PC-3 (cell line): ENCODE measurements at regions not wholly inside any gene's neighbourhood (a gene's known extent, or its start where the extent isn't known, plus 50 kb on each side); places are given as distances from the start of the nearest gene placed in this dataset.

Source experiments
- ATAC-seq: fragments of 200-7000 bp; cut with Tn5 transposase; 2 replicates; pipeline ENCODE4 v1.9.1; 2020; ENCODE audit warnings: mild to moderate bottlenecking, moderate library complexity
- BruUV-seq: library from RNA; stranded (reverse); fragments of 400-500 nt; replicated peaks from 2 replicates; lab custom pipeline; 2021; lab: Mats Ljungman, UMichigan
- CTCF ChIA-PET: fragments of 300-600 bp; sonication (Branson Sonifier 250); formaldehyde crosslinking; loops from one replicate; lab custom pipeline; 2022; ENCODE audit warnings: antibody characterized with exemption; lab: Charles Lee
- POLR2A ChIA-PET: fragments of 300-600 bp; sonication (Branson Sonifier 250); formaldehyde crosslinking; loops from one replicate; lab custom pipeline; 2022; ENCODE audit warnings: antibody characterized with exemption; ENCODE audit not compliant: unreplicated experiment; lab: Charles Lee
- DNase-seq: peaks from one replicate; pipeline ENCODE4 v3.0.0-alpha.2; 2015
- H2AFZ ChIP-seq: fragments of 300-600 bp; sonication (generic); 2 replicates; pipeline ENCODE4 v1.6.0; 2016; ENCODE audit warnings: antibody characterized with exemption, low read length
- H3F3A ChIP-seq: fragments of 300-600 bp; sonication (generic); one replicate; pipeline ENCODE4 v1.6.0; 2017; ENCODE audit warnings: antibody characterized with exemption, low read length, control low read depth, mild to moderate bottlenecking; ENCODE audit not compliant: unreplicated experiment
- H3K27ac ChIP-seq: fragments of 300-600 bp; sonication (generic); 2 replicates; pipeline ENCODE4 v1.5.1; 2016; ENCODE audit warnings: mild to moderate bottlenecking, low read length
- H3K27me3 ChIP-seq: fragments of 300-600 bp; sonication (generic); 2 replicates; pipeline ENCODE4 v1.6.1; 2016; ENCODE audit warnings: low read length, mixed read lengths
- H3K36me3 ChIP-seq: fragments of 300-600 bp; sonication (generic); 2 replicates; pipeline ENCODE4 v1.6.1; 2016; ENCODE audit warnings: low read depth, mixed run types, low read length, mixed read lengths
- H3K4me1 ChIP-seq: fragments of 300-600 bp; sonication (generic); 2 replicates; pipeline ENCODE4 v1.5.1; 2016; ENCODE audit warnings: low read length; ENCODE audit not compliant: insufficient read depth
- H3K4me2 ChIP-seq: fragments of 300-600 bp; sonication (generic); 2 replicates; pipeline ENCODE4 v1.6.0; 2016; ENCODE audit warnings: low read length
- H3K4me3 ChIP-seq: fragments of 300-600 bp; sonication (generic); 2 replicates; pipeline ENCODE4 v1.5.1; 2016; ENCODE audit warnings: mild to moderate bottlenecking, low read length, mixed read lengths
- H3K79me2 ChIP-seq: fragments of 300-600 bp; sonication (generic); 2 replicates; pipeline ENCODE4 v1.6.1; 2017; ENCODE audit warnings: low read length, mixed read lengths
- H3K9ac ChIP-seq: fragments of 300-600 bp; sonication (generic); 2 replicates; pipeline ENCODE4 v1.6.0; 2016; ENCODE audit warnings: mild to moderate bottlenecking, low read length
- H3K9me2 ChIP-seq: fragments of 300-600 bp; sonication (generic); replicated peaks from 2 replicates; pipeline ENCODE4 v1.6.1; 2016; ENCODE audit warnings: mixed run types, low read length, mixed read lengths
- H3K9me3 ChIP-seq: fragments of 300-600 bp; sonication (generic); 2 replicates; pipeline ENCODE4 v1.6.1; 2016; ENCODE audit warnings: low read length, mixed read lengths
- H4K20me1 ChIP-seq: fragments of 300-600 bp; sonication (generic); 2 replicates; pipeline ENCODE4 v1.6.1; 2016; ENCODE audit warnings: low read length, mixed read lengths
- EZH2 ChIP-seq: fragments of 300-600 bp; sonication (generic); IDR thresholded peaks from one replicate; pipeline ENCODE4 v1.6.1; 2017; ENCODE audit warnings: antibody characterized with exemption, mild to moderate bottlenecking, low read length; ENCODE audit not compliant: unreplicated experiment
- EZH2phosphoT487 ChIP-seq: fragments of 300-600 bp; sonication (generic); IDR thresholded peaks from 2 replicates; pipeline ENCODE4 v1.6.1; 2018; ENCODE audit warnings: mild to moderate bottlenecking, antibody characterized with exemption, low read length, borderline replicate concordance
- intact Hi-C: fragments of 100-400 bp; cut with micrococcal nuclease; formaldehyde crosslinking; loops from 2 replicates; pipeline ENCODE4 v1.9.0; 2023
- TF ChIP-seq, protein P1 (sequence below): fragments of 300-600 bp; sonication (generic); conservative IDR thresholded peaks from 2 replicates; pipeline ENCODE4 v1.5.1; 2017; ENCODE audit warnings: antibody characterized with exemption, low read depth, mild to moderate bottlenecking, low read length

- H3K27me3 ChIP-seq = peaks cover 7% of the 10 kb centered on the region
- no peaks in the 10 kb centered on the region for H3K9me3 ChIP-seq
- no peaks in the 10 kb centered on the region for H3K36me3 ChIP-seq
- H3K9ac ChIP-seq = no peak overlapping the region
- intact Hi-C loops = no loop called here
- no peak overlapping the region for H2AFZ ChIP-seq
- H3K79me2 ChIP-seq = no peaks in the 10 kb centered on the region
- POLR2A ChIA-PET = no interaction called here
- H4K20me1 ChIP-seq = no peaks in the 10 kb centered on the region
- TF ChIP-seq, protein P1, sequence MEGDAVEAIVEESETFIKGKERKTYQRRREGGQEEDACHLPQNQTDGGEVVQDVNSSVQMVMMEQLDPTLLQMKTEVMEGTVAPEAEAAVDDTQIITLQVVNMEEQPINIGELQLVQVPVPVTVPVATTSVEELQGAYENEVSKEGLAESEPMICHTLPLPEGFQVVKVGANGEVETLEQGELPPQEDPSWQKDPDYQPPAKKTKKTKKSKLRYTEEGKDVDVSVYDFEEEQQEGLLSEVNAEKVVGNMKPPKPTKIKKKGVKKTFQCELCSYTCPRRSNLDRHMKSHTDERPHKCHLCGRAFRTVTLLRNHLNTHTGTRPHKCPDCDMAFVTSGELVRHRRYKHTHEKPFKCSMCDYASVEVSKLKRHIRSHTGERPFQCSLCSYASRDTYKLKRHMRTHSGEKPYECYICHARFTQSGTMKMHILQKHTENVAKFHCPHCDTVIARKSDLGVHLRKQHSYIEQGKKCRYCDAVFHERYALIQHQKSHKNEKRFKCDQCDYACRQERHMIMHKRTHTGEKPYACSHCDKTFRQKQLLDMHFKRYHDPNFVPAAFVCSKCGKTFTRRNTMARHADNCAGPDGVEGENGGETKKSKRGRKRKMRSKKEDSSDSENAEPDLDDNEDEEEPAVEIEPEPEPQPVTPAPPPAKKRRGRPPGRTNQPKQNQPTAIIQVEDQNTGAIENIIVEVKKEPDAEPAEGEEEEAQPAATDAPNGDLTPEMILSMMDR = no peak
- TF ChIP-seq EZH2 (no peak), EZH2phosphoT487 (no peak)
- no peak overlapping the region for H3K4me3 ChIP-seq
- no peak overlapping the region for H3K27ac ChIP-seq
- no TSS peak for BruUV-seq
- CTCF ChIA-PET = no interaction called here
- no peak for DNase-seq
- H3K4me2 ChIP-seq = no peak overlapping the region
- no peaks in the 10 kb centered on the region for H3K9me2 ChIP-seq
- ATAC-seq = no peak
- no peaks in the 10 kb centered on the region for H3F3A ChIP-seq
- H3K4me1 ChIP-seq = no peaks in the 10 kb centered on the region
Measured at GRCh38 chr3:8380904-8381704, 120.5 kb upstream of the LMCD1 start.

DNA sequence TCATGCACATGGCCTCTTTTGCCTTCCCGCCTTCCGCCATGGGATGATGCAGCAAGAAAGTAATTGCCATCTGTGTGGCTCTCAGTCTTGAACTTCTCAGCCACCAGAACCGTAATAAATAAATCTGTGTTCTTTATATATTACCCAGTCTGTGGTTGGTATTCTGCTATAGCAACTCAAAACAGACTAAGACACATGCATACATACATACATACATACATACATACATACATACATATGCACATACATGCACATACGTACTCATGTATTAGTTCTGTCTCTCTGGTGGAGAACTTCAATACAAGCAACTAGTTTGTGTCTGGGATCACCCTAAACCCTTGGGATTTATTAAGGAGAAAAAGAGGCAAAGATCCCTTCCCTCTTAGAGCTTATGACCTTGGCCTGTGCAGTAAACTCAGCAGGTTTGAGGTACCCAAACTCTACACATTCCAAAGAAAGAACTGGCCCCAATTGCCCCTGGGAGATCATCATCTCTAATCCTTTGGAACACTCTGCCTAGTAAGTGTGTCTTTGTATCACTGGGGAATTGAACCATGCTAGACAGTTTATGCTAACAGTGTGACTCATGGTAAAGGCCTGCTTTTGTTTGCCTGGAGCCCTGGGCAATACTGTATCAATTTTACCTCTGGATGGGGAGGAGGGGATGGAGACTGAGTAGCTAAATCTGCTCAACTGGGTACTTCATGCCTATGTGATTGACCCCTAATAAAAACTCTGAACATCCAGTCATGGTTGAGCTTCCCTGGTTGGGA is 115.6 kb upstream of the LMCD1 start:
- no peaks in the 10 kb centered on the region for H4K20me1 ChIP-seq
- no peaks in the 10 kb centered on the region for H3K79me2 ChIP-seq
- peaks cover 5% of the 10 kb centered on the region for H3K27me3 ChIP-seq
- BruUV-seq = no TSS peak
- intact Hi-C loops = no loop called here
- POLR2A ChIA-PET = no interaction called here
- no peaks in the 10 kb centered on the region for H3K9me2 ChIP-seq
- H3K9me3 ChIP-seq = no peaks in the 10 kb centered on the region
- CTCF ChIA-PET = no interaction called here
- H2AFZ ChIP-seq = no peak overlapping the region
- no peak overlapping the region for H3K27ac ChIP-seq
- no peak overlapping the region for H3K9ac ChIP-seq
- no peaks in the 10 kb centered on the region for H3K4me1 ChIP-seq
- H3F3A ChIP-seq = no peaks in the 10 kb centered on the region
- H3K36me3 ChIP-seq = no peaks in the 10 kb centered on the region
- no peak overlapping the region for H3K4me3 ChIP-seq
- H3K4me2 ChIP-seq = no peak overlapping the region
- ATAC-seq (peak; percentile 27; the same call in 1 of the 2 replicates), DNase-seq (peak; percentile 47)
- no peak for TF ChIP-seq EZH2phosphoT487
- TF ChIP-seq EZH2 = no peak
- TF ChIP-seq, protein P1 = no peak
